ENCODE measurements at regions not wholly inside any gene's neighbourhood (a gene's known extent, or its start where the extent isn't known, plus 50 kb on each side); places are given as distances from the start of the nearest gene placed in this dataset.
"Not testable (repeated sequence)": the region's sequence is repeated elsewhere in the genome, so short reads cannot be mapped to it uniquely, and the experiment has no call there.

- DNase-seq (ENCODE audit: low spot score) (no peak), ATAC-seq (ENCODE audit: insufficient number of reproducible peaks, low FRiP score, low read depth) (no peak)
- no peak for TF ChIP-seq CTCF (IDR thresholded peaks at IDR 0.05)
- Histone ChIP-seq H3K27ac (no peak overlapping the region), H3K27me3 (replicated peaks; ENCODE audit: insufficient read depth) (no peaks in the 10 kb centered on the region), H3K4me3 (no peak overlapping the region), H3K9me3 (no peaks in the 10 kb centered on the region), H3K36me3 (no peaks in the 10 kb centered on the region), H3K4me1 (ENCODE audit: control insufficient read depth in 1 of 2, low read depth in 2 of 2) (no peaks in the 10 kb centered on the region)
Measured at GRCh38 chr10:109665321-109665720, 258.0 kb downstream of the XPNPEP1 start.

GRCh38 chr10:109664554-109664953, 258.8 kb downstream of the XPNPEP1 start:
- Histone ChIP-seq H3K4me1 (ENCODE audit: control insufficient read depth in 1 of 2, low read depth in 2 of 2) (no peaks in the 10 kb centered on the region), H3K36me3 (no peaks in the 10 kb centered on the region), H3K27ac (no peak overlapping the region), H3K9me3 (no peaks in the 10 kb centered on the region), H3K4me3 (no peak overlapping the region), H3K27me3 (replicated peaks; ENCODE audit: insufficient read depth) (no peaks in the 10 kb centered on the region)
- no peak for DNase-seq (ENCODE audit: low spot score)
- no peak for ATAC-seq (ENCODE audit: insufficient number of reproducible peaks, low FRiP score, low read depth)
- TF ChIP-seq CTCF (IDR thresholded peaks at IDR 0.05) = no peak

- H3K4me1 ChIP-seq (ENCODE audit: control insufficient read depth in 1 of 2, low read depth in 2 of 2) = no peaks in the 10 kb centered on the region
- H3K36me3 ChIP-seq = no peaks in the 10 kb centered on the region
- TF ChIP-seq CTCF (IDR thresholded peaks at IDR 0.05) = no peak
- H3K4me3 ChIP-seq = no peak overlapping the region
- no peak for DNase-seq (ENCODE audit: low spot score)
- ATAC-seq (ENCODE audit: insufficient number of reproducible peaks, low FRiP score, low read depth) = no peak
- no peaks in the 10 kb centered on the region for H3K27me3 ChIP-seq (replicated peaks; ENCODE audit: insufficient read depth)
- H3K9me3 ChIP-seq = no peaks in the 10 kb centered on the region
- no peak overlapping the region for H3K27ac ChIP-seq
Measured at GRCh38 chr10:109663122-109663521, 260.2 kb downstream of the XPNPEP1 start.

GRCh38 chr10:109652612-109653011, 270.7 kb downstream of the XPNPEP1 start:
- not testable (repeated sequence) for DNase-seq (ENCODE audit: low spot score); ATAC-seq (ENCODE audit: insufficient number of reproducible peaks, low FRiP score, low read depth); H3K27me3 ChIP-seq (replicated peaks; ENCODE audit: insufficient read depth); H3K27ac ChIP-seq; H3K9me3 ChIP-seq; H3K4me1 ChIP-seq (ENCODE audit: control insufficient read depth in 1 of 2, low read depth in 2 of 2); H3K4me3 ChIP-seq; H3K36me3 ChIP-seq

GRCh38 chr10:109650228-109650627, 273.1 kb downstream of the XPNPEP1 start:
- no peak for ATAC-seq (ENCODE audit: insufficient number of reproducible peaks, low FRiP score, low read depth)
- Histone ChIP-seq H3K4me3 (no peak overlapping the region), H3K27ac (no peak overlapping the region), H3K9me3 (no peaks in the 10 kb centered on the region), H3K4me1 (ENCODE audit: control insufficient read depth in 1 of 2, low read depth in 2 of 2) (no peaks in the 10 kb centered on the region), H3K27me3 (replicated peaks; ENCODE audit: insufficient read depth) (no peaks in the 10 kb centered on the region), H3K36me3 (no peaks in the 10 kb centered on the region)
- no peak for TF ChIP-seq CTCF (IDR thresholded peaks at IDR 0.05)
- DNase-seq (ENCODE audit: low spot score) = no peak

GRCh38 chr10:109647627-109648026, 275.7 kb downstream of the XPNPEP1 start:
- DNase-seq (ENCODE audit: low spot score) = no peak

More at GRCh38 chr10:109647627-109648026, 275.7 kb downstream of the XPNPEP1 start:
- no peak for TF ChIP-seq CTCF (IDR thresholded peaks at IDR 0.05)
- no peak overlapping the region for H3K4me3 ChIP-seq
- H3K27ac ChIP-seq = no peak overlapping the region
- no peaks in the 10 kb centered on the region for H3K27me3 ChIP-seq (replicated peaks; ENCODE audit: insufficient read depth)
- no peaks in the 10 kb centered on the region for H3K4me1 ChIP-seq (ENCODE audit: control insufficient read depth in 1 of 2, low read depth in 2 of 2)
- no peaks in the 10 kb centered on the region for H3K36me3 ChIP-seq
- H3K9me3 ChIP-seq = no peaks in the 10 kb centered on the region
- ATAC-seq (ENCODE audit: insufficient number of reproducible peaks, low FRiP score, low read depth) = no peak
